Endothelial cell of umbilical vein (primary cell): ENCODE measurements at regions not wholly inside any gene's neighbourhood (a gene's known extent, or its start where the extent isn't known, plus 50 kb on each side); places are given as distances from the start of the nearest gene placed in this dataset.

Source experiments
- BruUV-seq: library from RNA; stranded (reverse); fragments of 400-500 nt; replicated peaks from 2 replicates; lab custom pipeline; 2021; lab: Mats Ljungman, UMichigan
- CTCF ChIA-PET: fragments of 300-600, 350-600 bp; sonication (Branson Sonifier 250); formaldehyde crosslinking; loops from one replicate; lab custom pipeline; 2021; ENCODE audit warnings: antibody characterized with exemption, inconsistent platforms; lab: Charles Lee
- POLR2A ChIA-PET: fragments of 300-600, 350-600 bp; sonication (Branson Sonifier 250); formaldehyde crosslinking; loops from one replicate; lab custom pipeline; 2021; ENCODE audit warnings: antibody characterized with exemption, inconsistent platforms; lab: Charles Lee
- DNase-seq: peaks from one replicate; pipeline ENCODE4 v3.0.0-alpha.2; 2011; ENCODE audit warnings: low read depth, low spot score
- FAIRE-seq: peaks from 2 replicates; lab custom pipeline; 2011; peaks lifted over from hg19 to GRCh38; lab: Jason Lieb, UNC
- H2AFZ ChIP-seq: 2 replicates; pipeline ENCODE4 v1.6.0; 2012; ENCODE audit warnings: low read depth, low read length, control low read depth, inconsistent platforms
- H3K27ac ChIP-seq: 2 replicates; pipeline ENCODE4 v1.5.1; 2011; ENCODE audit warnings: low read depth, mild to moderate bottlenecking, control low read depth, low read length, moderate library complexity; ENCODE audit not compliant: insufficient read depth
- H3K27me3 ChIP-seq, 2 experiments: 2 replicates each; pipeline versions ENCODE4 v1.6.0 to v1.6.1; 2011; ENCODE audit warnings: low read length in 2 of 2, mixed read lengths in 1 of 2; ENCODE audit not compliant: control insufficient read depth in 2 of 2, insufficient read depth in 2 of 2
- H3K36me3 ChIP-seq, 2 experiments: 2 replicates in 1 of 2; 3 replicates in 1 of 2; pipeline ENCODE4 v1.5.1; 2011; ENCODE audit warnings: low read length in 2 of 2, mild to moderate bottlenecking in 1 of 2, moderate library complexity in 1 of 2; ENCODE audit not compliant: control insufficient read depth in 2 of 2, insufficient read depth in 2 of 2; ENCODE audit errors: extremely low read depth in 1 of 2
- H3K4me1 ChIP-seq: 3 replicates; pipeline ENCODE4 v1.5.1; 2011; ENCODE audit warnings: mild to moderate bottlenecking, low read length; ENCODE audit not compliant: control insufficient read depth, insufficient read depth; ENCODE audit errors: extremely low read depth
- H3K4me2 ChIP-seq: 2 replicates; pipeline ENCODE4 v1.6.1; 2011; ENCODE audit warnings: low read length, control low read depth, mixed read lengths; ENCODE audit not compliant: insufficient read depth
- H3K4me3 ChIP-seq, 3 experiments: fragments of 200-600 bp in 1 of 3; sonication (generic), shearing (Covaris generic) in 1 of 3; replicated peaks in 1 of 3; 2 replicates each; pipeline ENCODE4 v1.5.1; 2011 to 2016; ENCODE audit warnings: control low read depth in 3 of 3, low read length in 3 of 3, mild to moderate bottlenecking in 2 of 3, inconsistent platforms in 1 of 3, low read depth in 1 of 3, moderate library complexity in 1 of 3; ENCODE audit not compliant: insufficient read depth in 1 of 3
- H3K79me2 ChIP-seq: 2 replicates; pipeline ENCODE4 v1.6.0; 2012; ENCODE audit warnings: low read length, inconsistent platforms; ENCODE audit not compliant: control insufficient read depth, insufficient read depth
- H3K9ac ChIP-seq: replicated peaks from 2 replicates; pipeline ENCODE3; 2011; ENCODE audit warnings: low read length, control low read depth; ENCODE audit not compliant: insufficient read depth; ENCODE audit errors: extremely low read depth
- H3K9me1 ChIP-seq: replicated peaks from 3 replicates; pipeline ENCODE4 v1.6.0; 2011; ENCODE audit warnings: mild to moderate bottlenecking, low read length; ENCODE audit not compliant: control insufficient read depth, insufficient read depth; ENCODE audit errors: extremely low read depth
- H3K9me3 ChIP-seq: replicated peaks from 2 replicates; pipeline ENCODE4 v1.5.1; 2012; ENCODE audit warnings: low read length, inconsistent platforms; ENCODE audit not compliant: control insufficient read depth, insufficient read depth
- H4K20me1 ChIP-seq: replicated peaks from 2 replicates; pipeline ENCODE3; 2011; ENCODE audit warnings: mild to moderate bottlenecking, low read length; ENCODE audit not compliant: control insufficient read depth, insufficient read depth; ENCODE audit errors: extremely low read depth
- EZH2 ChIP-seq: IDR thresholded peaks from 2 replicates; pipeline ENCODE4 v1.6.1; 2012; ENCODE audit warnings: borderline replicate concordance, low read depth, mild to moderate bottlenecking, moderate library complexity, low read length, inconsistent platforms; ENCODE audit not compliant: severe bottlenecking
- FOS ChIP-seq: IDR thresholded peaks from 2 replicates; pipeline ENCODE4 v1.6.1; 2011; ENCODE audit warnings: mild to moderate bottlenecking, low read length, moderate library complexity, borderline replicate concordance; ENCODE audit not compliant: insufficient read depth
- GATA2 ChIP-seq: IDR thresholded peaks from 2 replicates; pipeline ENCODE4 v1.7.0; 2011; ENCODE audit warnings: low read depth, mild to moderate bottlenecking, moderate library complexity, mixed read lengths, low read length; ENCODE audit not compliant: insufficient read length, insufficient read depth
- JUN ChIP-seq: IDR thresholded peaks from 2 replicates; pipeline ENCODE4 v1.6.1; 2011; ENCODE audit warnings: borderline replicate concordance, low read depth; ENCODE audit not compliant: insufficient read length, insufficient read depth
- MAX ChIP-seq: IDR thresholded peaks from 2 replicates; pipeline ENCODE4 v1.6.1; 2011; ENCODE audit not compliant: insufficient read depth, insufficient read length
- MYC ChIP-seq: IDR thresholded peaks from one replicate; pipeline ENCODE4 v1.6.1; 2011; ENCODE audit warnings: mild to moderate bottlenecking, low read depth, low read length
- POLR2A ChIP-seq: IDR thresholded peaks from 2 replicates; pipeline ENCODE4 v1.6.1; 2012; ENCODE audit warnings: low read depth, mild to moderate bottlenecking, control low read depth, low read length
- POLR2AphosphoS5 ChIP-seq: IDR thresholded peaks from 2 replicates; pipeline ENCODE4 v1.6.1; 2012; ENCODE audit warnings: low read depth, mild to moderate bottlenecking, control low read depth, low read length, moderate library complexity; ENCODE audit not compliant: insufficient read depth
- dilution Hi-C: fragments of 300-500 bp; cut with MboI; formaldehyde crosslinking; loops from one replicate; pipeline ENCODE4 v1.15.0; 2019; ENCODE audit warnings: low sequenced_read_pairs; ENCODE audit not compliant: extremely low pct_ligation_motif_present
- intact Hi-C: fragments of 100-400 bp; cut with micrococcal nuclease; formaldehyde crosslinking; loops from one replicate; pipeline ENCODE4 v1.10.0; 2022
- TF ChIP-seq, protein P1 (sequence below), 2 donors: IDR thresholded peaks; 1 replicate in 1 of 2; 2 replicates in 1 of 2; pipeline ENCODE4 v1.5.1; 2011; ENCODE audit warnings: low read length in 2 of 2, mild to moderate bottlenecking in 2 of 2, moderate library complexity in 2 of 2, control low read depth in 1 of 2, inconsistent platforms in 1 of 2, low read depth in 1 of 2; ENCODE audit not compliant: insufficient read depth in 1 of 2; ENCODE audit errors: extremely low read depth in 1 of 2

DNA sequence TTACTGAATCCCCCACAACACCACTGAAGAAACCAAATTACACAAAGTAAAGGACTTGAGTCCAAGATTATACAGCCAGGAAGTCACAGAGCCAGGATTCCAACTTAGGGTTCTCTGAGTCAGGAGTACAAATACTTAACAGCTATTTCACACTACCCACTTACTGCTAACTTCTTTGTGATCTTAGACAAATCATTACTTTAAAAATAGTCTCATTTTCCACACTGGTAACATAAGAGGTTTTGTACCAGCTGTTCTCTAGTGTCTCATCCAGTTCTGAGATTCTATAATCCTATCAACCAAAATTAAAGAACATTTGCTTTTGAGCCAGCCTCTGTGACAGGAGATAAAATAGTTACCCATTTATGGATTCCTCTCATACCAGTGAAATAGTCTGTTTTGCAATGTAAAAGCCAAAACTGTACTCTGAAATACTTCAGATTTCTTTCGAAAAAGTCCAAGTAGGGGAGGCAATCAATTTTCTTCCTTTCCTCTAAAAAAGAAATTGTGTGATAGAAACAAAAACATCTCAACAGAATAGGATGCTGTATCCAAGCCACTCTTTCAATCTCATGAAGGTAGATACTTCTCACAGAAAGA, 157.6 kb downstream of the LRATD1 start:
- dilution Hi-C loops, result no loop called here
- no peak overlapping the region for H3K9ac ChIP-seq

GRCh38 chr2:14803994-14804393, 171.5 kb downstream of the LRATD1 start:
- H3K27me3 ChIP-seq, result no peaks in the 10 kb centered on the region
- H3K4me2 ChIP-seq, result no peak overlapping the region
- ChIA-PET CTCF (no interaction called here), POLR2A (no interaction called here)
- no peak overlapping the region for H3K27ac ChIP-seq
- dilution Hi-C loops (no loop called here), intact Hi-C loops (no loop called here)
- FAIRE-seq (no peak), DNase-seq (no peak)
- H3K36me3 ChIP-seq, result no peaks in the 10 kb centered on the region
- H3K9ac ChIP-seq, result no peak overlapping the region
- H4K20me1 ChIP-seq, result no peaks in the 10 kb centered on the region
- H3K4me1 ChIP-seq, result no peaks in the 10 kb centered on the region
- no peaks in the 10 kb centered on the region for H3K9me1 ChIP-seq
- H2AFZ ChIP-seq, result no peak overlapping the region
- H3K9me3 ChIP-seq, result no peaks in the 10 kb centered on the region
- H3K79me2 ChIP-seq, result no peaks in the 10 kb centered on the region
- BruUV-seq, result no TSS peak
- no peak overlapping the region for H3K4me3 ChIP-seq
- TF ChIP-seq, protein P1, sequence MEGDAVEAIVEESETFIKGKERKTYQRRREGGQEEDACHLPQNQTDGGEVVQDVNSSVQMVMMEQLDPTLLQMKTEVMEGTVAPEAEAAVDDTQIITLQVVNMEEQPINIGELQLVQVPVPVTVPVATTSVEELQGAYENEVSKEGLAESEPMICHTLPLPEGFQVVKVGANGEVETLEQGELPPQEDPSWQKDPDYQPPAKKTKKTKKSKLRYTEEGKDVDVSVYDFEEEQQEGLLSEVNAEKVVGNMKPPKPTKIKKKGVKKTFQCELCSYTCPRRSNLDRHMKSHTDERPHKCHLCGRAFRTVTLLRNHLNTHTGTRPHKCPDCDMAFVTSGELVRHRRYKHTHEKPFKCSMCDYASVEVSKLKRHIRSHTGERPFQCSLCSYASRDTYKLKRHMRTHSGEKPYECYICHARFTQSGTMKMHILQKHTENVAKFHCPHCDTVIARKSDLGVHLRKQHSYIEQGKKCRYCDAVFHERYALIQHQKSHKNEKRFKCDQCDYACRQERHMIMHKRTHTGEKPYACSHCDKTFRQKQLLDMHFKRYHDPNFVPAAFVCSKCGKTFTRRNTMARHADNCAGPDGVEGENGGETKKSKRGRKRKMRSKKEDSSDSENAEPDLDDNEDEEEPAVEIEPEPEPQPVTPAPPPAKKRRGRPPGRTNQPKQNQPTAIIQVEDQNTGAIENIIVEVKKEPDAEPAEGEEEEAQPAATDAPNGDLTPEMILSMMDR (IDR thresholded peaks at IDR 0.05; ENCODE audit: extremely low read depth in 1 of 2, insufficient read depth in 1 of 2, low read depth in 1 of 2, low read length in 2 of 2), result no peak
- no peak for TF ChIP-seq FOS
- TF ChIP-seq MAX, result no peak
- no peak for TF ChIP-seq EZH2
- no peak for TF ChIP-seq JUN
- no peak for TF ChIP-seq POLR2A
- no peak for TF ChIP-seq POLR2AphosphoS5
- no peak for TF ChIP-seq MYC
- no peak for TF ChIP-seq GATA2

More for the DNA sequence above, 157.6 kb downstream of the LRATD1 start:
- intact Hi-C loops, result no loop called here
- no TSS peak for BruUV-seq
- Histone ChIP-seq H3K4me3 (no peak overlapping the region), H3K27ac (no peak overlapping the region), H3K36me3 (no peaks in the 10 kb centered on the region), H3K4me2 (no peak overlapping the region), H3K4me1 (no peaks in the 10 kb centered on the region), H3K9me3 (no peaks in the 10 kb centered on the region), H4K20me1 (no peaks in the 10 kb centered on the region), H3K9me1 (no peaks in the 10 kb centered on the region), H3K79me2 (no peaks in the 10 kb centered on the region), H3K27me3 (no peaks in the 10 kb centered on the region), H2AFZ (no peak overlapping the region)
- no peak for TF ChIP-seq MYC
- TF ChIP-seq JUN, result no peak
- no peak for TF ChIP-seq POLR2A
- DNase-seq, result no peak
- ChIA-PET CTCF (no interaction called here), POLR2A (no interaction called here)
- FAIRE-seq, result no peak
